Body of pancreas (tissue), 4 donors: ENCODE measurements at regions not wholly inside any gene's neighbourhood (a gene's known extent, or its start where the extent isn't known, plus 50 kb on each side); places are given as distances from the start of the nearest gene placed in this dataset.

Experiments used
- CTCF ChIP-seq, 7 experiments: fragments of 450-650 bp in 4 of 7; fragments of 200-600 bp in 3 of 7; sonication (generic) in 3 of 7; IDR thresholded peaks; one replicate each; pipeline ENCODE4 v1.5.1; 2016 to 2019; ENCODE audit warnings: antibody characterized with exemption in 7 of 7
- POLR2A ChIP-seq, 3 donors: fragments of 450-650 bp; IDR thresholded peaks; one replicate each; pipeline ENCODE4 v1.6.1; 2016; ENCODE audit warnings: antibody characterized with exemption in 3 of 3, mild to moderate bottlenecking in 2 of 3

- TF ChIP-seq POLR2A (IDR thresholded peaks at IDR 0.05) = no peak
- no peak for TF ChIP-seq CTCF (IDR thresholded peaks at IDR 0.05)
Observed at GRCh38 chr2:41697389-41697788, 350.4 kb upstream of the PKDCC start.
